K562 (cell line): ENCODE measurements at regions not wholly inside any gene's neighbourhood (a gene's known extent, or its start where the extent isn't known, plus 50 kb on each side); places are given as distances from the start of the nearest gene placed in this dataset.

Experiments
- ATAC-seq: fragments of 200-7000 bp; cut with Tn5 transposase; 3 replicates; pipeline ENCODE4 v1.9.1; 2020; ENCODE audit warnings: moderate library complexity
- BruUV-seq: library from RNA; stranded (reverse); fragments of 400-500 nt; replicated peaks from 2 replicates; lab custom pipeline; 2021; lab: Mats Ljungman, UMichigan
- CTCF ChIA-PET: fragments of 300-600 bp; formaldehyde crosslinking; extraction: SDS; loops from one replicate; lab custom pipeline; 2021; ENCODE audit warnings: low intra/inter-chr PET ratio; lab: Yijun Ruan, JAX
- POLR2A ChIA-PET: fragments of 300-600, 350-650 bp; sonication (Branson Sonifier 250); formaldehyde crosslinking; extraction: SDS; loops from one replicate; lab custom pipeline; 2021; ENCODE audit warnings: antibody characterized with exemption, inconsistent platforms; lab: Yijun Ruan, JAX
- DNase-seq, 4 experiments: peaks; one replicate each; pipeline versions ENCODE4 v3.0.0 to v3.0.0-alpha.2; 2011 to 2018; ENCODE audit warnings: low spot score in 3 of 4, mixed read lengths in 3 of 4; ENCODE audit errors: extremely low read depth in 1 of 4
- FAIRE-seq: peaks from 2 replicates; lab custom pipeline; 2011; peaks lifted over from hg19 to GRCh38; lab: Jason Lieb, UNC
- H2AFZ ChIP-seq: 2 replicates; pipeline ENCODE4 v1.6.0; 2011; ENCODE audit warnings: low read depth, low read length, control low read depth, inconsistent platforms
- H3K27ac ChIP-seq: fragments of 200-600 bp; 3 replicates; pipeline ENCODE4 v1.8.0; 2011; ENCODE audit warnings: low read depth, mild to moderate bottlenecking, control low read depth, inconsistent platforms, low read length, moderate library complexity, mixed read lengths; ENCODE audit errors: extremely low read depth
- H3K27me3 ChIP-seq, 2 experiments: fragments of 300-600 bp in 1 of 2; 2 replicates in 1 of 2; 3 replicates in 1 of 2; pipeline versions ENCODE4 v1.6.0 to v1.8.0; 2011; ENCODE audit warnings: inconsistent platforms in 2 of 2, low read length in 2 of 2, mild to moderate bottlenecking in 1 of 2, mixed read lengths in 1 of 2, moderate library complexity in 1 of 2; ENCODE audit not compliant: control insufficient read depth in 2 of 2, insufficient read depth in 2 of 2
- H3K36me3 ChIP-seq: fragments of 300-600 bp; 3 replicates; pipeline ENCODE4 v1.8.0; 2011; ENCODE audit warnings: mild to moderate bottlenecking, low read length, inconsistent platforms; ENCODE audit not compliant: control insufficient read depth, insufficient read depth
- H3K4me1 ChIP-seq, 2 experiments: fragments of 200-600 bp in 1 of 2; replicated peaks in 1 of 2; 2 replicates in 1 of 2; 3 replicates in 1 of 2; pipeline versions ENCODE4 v1.5.1 to v1.8.0; 2011; ENCODE audit warnings: inconsistent platforms in 2 of 2, low read length in 2 of 2, mild to moderate bottlenecking in 1 of 2, mixed read lengths in 1 of 2, moderate library complexity in 1 of 2; ENCODE audit not compliant: control insufficient read depth in 2 of 2, insufficient read depth in 2 of 2
- H3K4me2 ChIP-seq: 2 replicates; pipeline ENCODE4 v1.6.1; 2011; ENCODE audit warnings: low read length, control low read depth, inconsistent platforms, mixed read lengths; ENCODE audit not compliant: insufficient read depth
- H3K4me3 ChIP-seq: fragments of 200-600 bp; sonication (generic), shearing (Covaris generic); 2 replicates; pipeline ENCODE4 v1.5.1; 2016; ENCODE audit warnings: control low read depth, inconsistent platforms
- H3K79me2 ChIP-seq: fragments of 200-600 bp; 3 replicates; pipeline ENCODE4 v1.8.0; 2011; ENCODE audit warnings: low read length, inconsistent platforms; ENCODE audit not compliant: control insufficient read depth, insufficient read depth
- H3K9ac ChIP-seq, 2 experiments: 2 replicates each; pipeline versions ENCODE4 v1.6.0 to v1.6.1; 2011; ENCODE audit warnings: low read depth in 2 of 2, low read length in 2 of 2, control low read depth in 1 of 2, inconsistent platforms in 1 of 2, mild to moderate bottlenecking in 1 of 2, mixed read lengths in 1 of 2; ENCODE audit not compliant: insufficient read depth in 1 of 2
- H3K9me1 ChIP-seq: one replicate; pipeline ENCODE4 v1.6.0; 2011; ENCODE audit warnings: inconsistent platforms, mild to moderate bottlenecking, low read length, moderate library complexity; ENCODE audit not compliant: control insufficient read depth, insufficient read depth
- H3K9me3 ChIP-seq: replicated peaks from 2 replicates; pipeline ENCODE4 v1.5.1; 2011; ENCODE audit warnings: low read depth, low read length, inconsistent platforms; ENCODE audit not compliant: control insufficient read depth, insufficient read depth
- H4K20me1 ChIP-seq: replicated peaks from 2 replicates; pipeline ENCODE4 v1.6.1; 2011; ENCODE audit warnings: low read length, inconsistent platforms, mixed read lengths; ENCODE audit not compliant: control insufficient read depth, insufficient read depth
- ARHGAP35 ChIP-seq: fragments of 450-650 bp; IDR thresholded peaks from 2 replicates; pipeline ENCODE4 v1.6.1; 2018; ENCODE audit not compliant: partially characterized antibody
- ARID3B ChIP-seq: fragments of 250-450 bp; sonication (Bioruptor Pico); IDR thresholded peaks from 2 replicates; pipeline ENCODE4 v1.4.0; 2020; ENCODE audit warnings: borderline replicate concordance
- FUS ChIP-seq: fragments of 200-400 bp; formaldehyde crosslinking; optimal IDR thresholded peaks from 2 replicates; pipeline ENCODE3; 2017; ENCODE audit warnings: low read depth, low read length
- HDAC3 ChIP-seq: fragments of 450-650 bp; IDR thresholded peaks from 2 replicates; pipeline ENCODE4 v1.6.1; 2018; ENCODE audit warnings: borderline replicate concordance, mild to moderate bottlenecking, moderate library complexity; ENCODE audit not compliant: partially characterized antibody
- MAZ ChIP-seq, 2 experiments: fragments of 450-650 bp in 1 of 2; sonication (generic) in 1 of 2; formaldehyde crosslinking; IDR thresholded peaks in 1 of 2; conservative IDR thresholded peaks in 1 of 2; 2 replicates each; pipeline versions ENCODE4 v1.4.0 to v1.5.0; 2020; ENCODE audit warnings: mild to moderate bottlenecking in 1 of 2, missing genetic modification reagents in 1 of 2
- MED1 ChIP-seq: sonication (generic); formaldehyde crosslinking; IDR thresholded peaks from 2 replicates; pipeline ENCODE4 v1.8.1; 2023; ENCODE audit warnings: missing genetic modification reagents, borderline replicate concordance
- NRF1 ChIP-seq, 2 experiments: fragments of 450-650 bp; IDR thresholded peaks in 1 of 2; conservative IDR thresholded peaks in 1 of 2; 2 replicates each; pipeline ENCODE4 v1.6.1; 2014; ENCODE audit warnings: mild to moderate bottlenecking in 2 of 2
- PCBP2 ChIP-seq: fragments of 200-400 bp; formaldehyde crosslinking; IDR thresholded peaks from 2 replicates; pipeline ENCODE4 v1.6.1; 2018; ENCODE audit warnings: low read length, low read depth, mild to moderate bottlenecking, moderate library complexity; ENCODE audit not compliant: poor library complexity, severe bottlenecking
- SMARCC2 ChIP-seq: fragments of 450-650 bp; IDR thresholded peaks from 2 replicates; pipeline ENCODE4 v1.6.1; 2017; ENCODE audit warnings: antibody characterized with exemption, moderate library complexity, mild to moderate bottlenecking, low read depth
- SNAPC5 ChIP-seq: fragments of 250-450 bp; sonication (Bioruptor Pico); IDR thresholded peaks from 2 replicates; pipeline ENCODE4 v1.8.0; 2021; ENCODE audit warnings: moderate library complexity, mild to moderate bottlenecking, inconsistent platforms
- SNRNP70 ChIP-seq: fragments of 200-400 bp; formaldehyde crosslinking; optimal IDR thresholded peaks from 2 replicates; pipeline ENCODE3; 2017; ENCODE audit warnings: low read depth, low read length
- TBL1XR1 ChIP-seq, 2 experiments: IDR thresholded peaks; 2 replicates each; pipeline ENCODE4 v1.6.1; 2012; ENCODE audit warnings: improper control_type of control experiment in 2 of 2, low read length in 2 of 2, mild to moderate bottlenecking in 1 of 2
- TGIF2 ChIP-seq: sonication (generic); formaldehyde crosslinking; IDR thresholded peaks from 2 replicates; pipeline ENCODE4 v1.8.1; 2022; ENCODE audit warnings: mild to moderate bottlenecking, missing genetic modification reagents, moderate library complexity
- ZNF143 ChIP-seq: sonication (generic); formaldehyde crosslinking; IDR thresholded peaks from 2 replicates; pipeline ENCODE4 v1.9.0; 2022; ENCODE audit warnings: mild to moderate bottlenecking, missing genetic modification reagents
- ZNF274 ChIP-seq: IDR thresholded peaks from 2 replicates; pipeline ENCODE4 v1.6.1; 2011; ENCODE audit warnings: low read depth, mild to moderate bottlenecking, low read length, moderate library complexity, borderline replicate concordance
- ZNF589 ChIP-seq: fragments of 200-800 bp; sonication (Bioruptor generic); IDR thresholded peaks from 2 replicates; pipeline ENCODE4 v1.6.1; 2016; ENCODE audit warnings: low read depth, missing genetic modification characterization, missing compliant biosample characterization
- WGBS: fragments of 100-300 bp; shearing (Covaris generic); methylation state at CpG from one replicate; pipeline ENCODE4 v1.1.6; 2016; ENCODE audit warnings: low coverage, mixed read lengths; ENCODE audit not compliant: insufficient coverage; ENCODE audit errors: missing lambda C conversion rate; 5-methylcytosine and 5-hydroxymethylcytosine counted together
- in situ Hi-C: fragments of 300-500 bp; cut with MboI; formaldehyde crosslinking; loops from 4 replicates; pipeline ENCODE4 v1.15.0; 2018; ENCODE audit warnings: inconsistent platforms, mixed read lengths
- intact Hi-C: fragments of 100-400 bp; cut with micrococcal nuclease; formaldehyde crosslinking; loops from 2 replicates; pipeline ENCODE4 v1.14.2; 2022

GRCh38 chr3:154829929-154830328 lies 250.2 kb upstream of the MME start:
- intact Hi-C loops, result no loop called here

GRCh38 chr3:154819491-154819890 lies 260.6 kb upstream of the MME start:
- no peak for ATAC-seq
- no peak overlapping the region for H3K9ac ChIP-seq
- H3K9me3 ChIP-seq, result no peaks in the 10 kb centered on the region
- H3K4me2 ChIP-seq, result no peak overlapping the region
- no peak overlapping the region for H2AFZ ChIP-seq
- no peaks in the 10 kb centered on the region for H3K9me1 ChIP-seq
- intact Hi-C loops, result loop anchor here (5.0 kb wide), 1 partner anchor 883 kb away; no protein-coding TSS in a partner anchor
- no peak for DNase-seq
- POLR2A ChIA-PET, result no interaction called here
- no peak for FAIRE-seq
- H4K20me1 ChIP-seq, result no peaks in the 10 kb centered on the region
- no peaks in the 10 kb centered on the region for H3K79me2 ChIP-seq
- 2% methylated on average over 3 of the region's 3 CpGs for WGBS
- H3K4me1 ChIP-seq, result no peaks in the 10 kb centered on the region
- H3K36me3 ChIP-seq, result no peaks in the 10 kb centered on the region
- CTCF ChIA-PET, result no interaction called here
- in situ Hi-C loops, result no loop called here
- no peak overlapping the region for H3K4me3 ChIP-seq
- BruUV-seq, result no TSS peak
- H3K27me3 ChIP-seq, result no peaks in the 10 kb centered on the region
- H3K27ac ChIP-seq, result no peak overlapping the region
- TF ChIP-seq TBL1XR1 (IDR thresholded peaks at IDR 0.05; ENCODE audit: low read length in 2 of 2) (no peak), SMARCC2 (no peak), NRF1 (conservative IDR thresholded peaks at IDR 0.05 in 1 of 2, IDR thresholded peaks at IDR 0.05 in 1 of 2) (no peak), SNAPC5 (CRISPR knock-in tag) (no peak), HDAC3 (no peak), ARHGAP35 (no peak), ZNF143 (CRISPR knock-in tag) (no peak), SNRNP70 (no peak), ARID3B (CRISPR knock-in tag) (no peak)

More at GRCh38 chr3:154829929-154830328, 250.2 kb upstream of the MME start:
- no peaks in the 10 kb centered on the region for H3K27me3 ChIP-seq
- TF ChIP-seq FUS (no peak), ZNF274 (no peak), TGIF2 (no peak), MAZ (CRISPR knock-in tag; conservative IDR thresholded peaks at IDR 0.05 in 1 of 2, IDR thresholded peaks at IDR 0.05 in 1 of 2) (no peak), ZNF589 (CRISPR knock-in tag) (no peak), PCBP2 (no peak), MED1 (no peak)
- H3K4me1 ChIP-seq, result no peaks in the 10 kb centered on the region
- no peak overlapping the region for H3K4me2 ChIP-seq
- DNase-seq (no peak), FAIRE-seq (no peak), ATAC-seq (no peak)
- BruUV-seq, result no TSS peak
- no peaks in the 10 kb centered on the region for H3K79me2 ChIP-seq
- H3K9me3 ChIP-seq, result no peaks in the 10 kb centered on the region
- no peak overlapping the region for H2AFZ ChIP-seq
- no peak overlapping the region for H3K9ac ChIP-seq
- no peaks in the 10 kb centered on the region for H3K9me1 ChIP-seq
- 0% methylated on average over 2 of the region's 2 CpGs for WGBS
- ChIA-PET POLR2A (no interaction called here), CTCF (no interaction called here)
- H3K36me3 ChIP-seq, result no peaks in the 10 kb centered on the region
- H3K4me3 ChIP-seq, result no peak overlapping the region
- no peaks in the 10 kb centered on the region for H4K20me1 ChIP-seq
- no peak overlapping the region for H3K27ac ChIP-seq
- in situ Hi-C loops, result no loop called here
